Heart right ventricle (tissue), 16 donors: ENCODE measurements at regions not wholly inside any gene's neighbourhood (a gene's known extent, or its start where the extent isn't known, plus 50 kb on each side); places are given as distances from the start of the nearest gene placed in this dataset.

ENCODE experiments used
- ATAC-seq, 8 donors: fragments of 200-7000 bp; cut with Tn5 transposase; one replicate each; pipeline ENCODE4 v1.9.1; 2020; ENCODE audit warnings: mild to moderate bottlenecking in 8 of 8, moderate library complexity in 8 of 8, moderate number of reproducible peaks in 1 of 8
- DNase-seq, 2 donors: peaks; one replicate each; pipeline ENCODE4 v3.0.0-alpha.2; 2020
- H3K27ac ChIP-seq, 10 donors: fragments of 200-600 bp; sonication (generic) in 2 of 10; one replicate each; pipeline versions ENCODE4 v1.5.0 to v1.8.0; 2020 to 2022; ENCODE audit warnings: mild to moderate bottlenecking in 3 of 10
- H3K27me3 ChIP-seq, 7 donors: fragments of 200-600 bp; one replicate each; pipeline ENCODE4 v1.8.0; 2021 to 2022; ENCODE audit warnings: mild to moderate bottlenecking in 2 of 7
- H3K36me3 ChIP-seq, 9 donors: fragments of 200-600 bp; sonication (generic) in 1 of 9; one replicate each; pipeline versions ENCODE4 v1.5.0 to v1.8.0; 2020 to 2022; ENCODE audit warnings: mild to moderate bottlenecking in 2 of 9
- H3K4me1 ChIP-seq, 9 donors: fragments of 200-600 bp; sonication (generic) in 1 of 9; one replicate each; pipeline versions ENCODE4 v1.5.0 to v1.8.0; 2020 to 2022; ENCODE audit warnings: mild to moderate bottlenecking in 4 of 9
- H3K4me3 ChIP-seq, 10 donors: fragments of 200-600 bp; sonication (generic) in 2 of 10; one replicate each; pipeline versions ENCODE4 v1.5.0 to v1.8.0; 2020 to 2022; ENCODE audit warnings: mild to moderate bottlenecking in 7 of 10, moderate library complexity in 2 of 10
- H3K9me3 ChIP-seq, 11 donors: fragments of 200-600 bp in 10 of 11; sonication (generic) in 2 of 11; one replicate each; pipeline versions ENCODE4 v1.5.0 to v1.8.0; 2013 to 2022; ENCODE audit warnings: mild to moderate bottlenecking in 2 of 11, control low read depth in 1 of 11, moderate library complexity in 1 of 11
- CTCF ChIP-seq, 9 donors: fragments of 200-600 bp; sonication (generic) in 2 of 9; IDR thresholded peaks; one replicate each; pipeline versions ENCODE4 v1.5.0 to v1.8.0; 2021 to 2022; ENCODE audit warnings: antibody characterized with exemption in 9 of 9, mild to moderate bottlenecking in 5 of 9, moderate library complexity in 1 of 9
- WGBS, 2 donors: extraction: QIAGEN DNeasy Blood & Tissue Kit; methylation state at CpG; one replicate each; pipeline ENCODE4 v1.1.7; 2013; ENCODE audit warnings: inconsistent platforms in 1 of 2; 5-methylcytosine and 5-hydroxymethylcytosine counted together
- intact Hi-C, 10 donors: fragments of 100-400 bp; cut with DNase I; formaldehyde crosslinking; loops; one replicate each; pipeline versions ENCODE4 v1.11.1 to v1.14.2; 2022
- donor health status: Arrhythmogenic right ventricular cardiomyopathy.
- donor health status: ischemic (EF 13 %, LVEDD 7.1; RV severe dilation, severe dysfunction).
- donor health status: healthy with polysubstance abuse.
- donor health status: DM: no; HTN: yes; CAD: no.
- donor health status: DM: no; HTN: no; CAD: no.
- donor health status: ischemic (EF 25% LVEDD 6.9; RV normal size, moderate dysfunction).
- donor health status: ischemic (EF 25% LVEDD 5.7; RV mildly dilated, moderate dysfunction).
- donor health status: healthy.
- donor health status: DM: yes; HTN: yes; CAD: no.
- donor health status: Ischemic cardiomyopathy.
- donor health status: ischemic (EF 35%, LVEDD 5.7; RV mildly dilated, moderate dysfunction).
- donor health status: nonischemic (EF 11% LVEDD 7.7; RV severe dilation, severe dysfunction).
- donor health status: DM: yes; HTN: yes; CAD: no.
- donor health status: PGD.
- donor health status: ischemic (EF 29% LVEDD 5.4; RV normal size, mild dysfunction).
- donor health status: nonischemic (EF 23%, LVEDD 6.1; RV moderate dilation, normal function).

GRCh38 chr13:64311112-64311511 is 2895.5 kb upstream of the PCDH20 start:
- no peaks in the 10 kb centered on the region for H3K4me1 ChIP-seq
- no peaks in the 10 kb centered on the region for H3K36me3 ChIP-seq
- DNase-seq (no peak), ATAC-seq (no peak)
- H3K4me3 ChIP-seq, result no peak overlapping the region
- intact Hi-C loops, result no loop called here
- no peak overlapping the region for H3K27ac ChIP-seq
- WGBS, 2 donors, result 84 to 91% methylated on average over 1 of the region's 1 CpG
- no peaks in the 10 kb centered on the region for H3K27me3 ChIP-seq
- H3K9me3 ChIP-seq, result peaks cover 0 to 29% (median 0%) of the 10 kb centered on the region in 11 donors
- TF ChIP-seq CTCF (IDR thresholded peaks at IDR 0.05), result no peak

- no peak overlapping the region for H3K4me3 ChIP-seq
- H3K9me3 ChIP-seq, result peaks cover 0 to 15% (median 0%) of the 10 kb centered on the region in 11 donors
- no peak overlapping the region for H3K27ac ChIP-seq
- intact Hi-C loops, result no loop called here
- DNase-seq, result no peak
- no peak for ATAC-seq
- no peaks in the 10 kb centered on the region for H3K27me3 ChIP-seq
- TF ChIP-seq CTCF (IDR thresholded peaks at IDR 0.05), result no peak
- no peaks in the 10 kb centered on the region for H3K4me1 ChIP-seq
- no peaks in the 10 kb centered on the region for H3K36me3 ChIP-seq
Observed at GRCh38 chr13:64305246-64305645, 2889.6 kb upstream of the PCDH20 start.

- ATAC-seq (no peak), DNase-seq (no peak)
- Histone ChIP-seq H3K9me3 (peaks cover 0 to 27% (median 0%) of the 10 kb centered on the region in 11 donors), H3K4me1 (no peaks in the 10 kb centered on the region), H3K27me3 (no peaks in the 10 kb centered on the region), H3K36me3 (no peaks in the 10 kb centered on the region), H3K4me3 (no peak overlapping the region), H3K27ac (no peak overlapping the region)
- intact Hi-C loops, result no loop called here
- TF ChIP-seq CTCF (IDR thresholded peaks at IDR 0.05), result no peak
Observed at GRCh38 chr13:64300239-64300638, 2884.6 kb upstream of the PCDH20 start.

GRCh38 chr13:64293923-64294322 is 2878.3 kb upstream of the PCDH20 start:
- intact Hi-C loops, result no loop called here
- H3K27ac ChIP-seq, result no peak overlapping the region
- H3K36me3 ChIP-seq, result no peaks in the 10 kb centered on the region
- H3K9me3 ChIP-seq, result peaks cover 0 to 12% (median 0%) of the 10 kb centered on the region in 11 donors
- no peaks in the 10 kb centered on the region for H3K4me1 ChIP-seq
- H3K27me3 ChIP-seq, result no peaks in the 10 kb centered on the region
- ATAC-seq (no peak), DNase-seq (no peak)
- TF ChIP-seq CTCF (IDR thresholded peaks at IDR 0.05), result no peak
- no peak overlapping the region for H3K4me3 ChIP-seq

GRCh38 chr13:64289702-64290101 is 2874.1 kb upstream of the PCDH20 start:
- Histone ChIP-seq H3K4me3 (no peak overlapping the region), H3K27me3 (no peaks in the 10 kb centered on the region), H3K36me3 (no peaks in the 10 kb centered on the region), H3K27ac (no peak overlapping the region), H3K4me1 (no peaks in the 10 kb centered on the region), H3K9me3 (peaks cover 0 to 30% (median 0%) of the 10 kb centered on the region in 11 donors)
- ATAC-seq, result no peak
- WGBS, 2 donors, result 70 to 71% methylated on average over 3 of the region's 3 CpGs
- intact Hi-C loops, result no loop called here
- DNase-seq, result no peak
- no peak for TF ChIP-seq CTCF (IDR thresholded peaks at IDR 0.05)
